Tibial artery (tissue), 4 donors: ENCODE measurements at regions not wholly inside any gene's neighbourhood (a gene's known extent, or its start where the extent isn't known, plus 50 kb on each side); places are given as distances from the start of the nearest gene placed in this dataset.

Experiments
- DNase-seq, 2 donors: peaks; one replicate each; pipeline ENCODE4 v3.0.0-alpha.2; 2019
- H3K27ac ChIP-seq, 2 donors: fragments of 200-600 bp; sonication (generic) in 1 of 2; 1 replicate in 1 of 2; 2 replicates in 1 of 2; pipeline ENCODE4 v1.5.1; 2018 to 2019; ENCODE audit warnings: mild to moderate bottlenecking in 1 of 2
- H3K27me3 ChIP-seq, 2 donors: fragments of 200-600 bp; sonication (generic) in 1 of 2; one replicate each; pipeline versions ENCODE4 v1.5.1 to v1.6.0; 2016 to 2019
- H3K36me3 ChIP-seq, 3 donors: fragments of 200-600 bp; sonication (generic) in 2 of 3; one replicate each; pipeline ENCODE4 v1.5.1; 2016 to 2019; ENCODE audit warnings: mild to moderate bottlenecking in 2 of 3
- H3K4me1 ChIP-seq, 4 donors: fragments of 200-600 bp; sonication (generic) in 2 of 4; 1 replicate in 3 of 4; 2 replicates in 1 of 4; pipeline ENCODE4 v1.5.1; 2016 to 2019
- H3K4me3 ChIP-seq, 2 donors: fragments of 200-600 bp; sonication (generic) in 1 of 2; 1 replicate in 1 of 2; 2 replicates in 1 of 2; pipeline ENCODE4 v1.5.1; 2018 to 2019; ENCODE audit warnings: mild to moderate bottlenecking in 2 of 2
- H3K9me3 ChIP-seq, 3 donors: fragments of 200-600 bp; sonication (generic) in 1 of 3; one replicate each; pipeline ENCODE4 v1.5.1; 2016 to 2019
- intact Hi-C: fragments of 100-400 bp; cut with DNase I; formaldehyde crosslinking; loops from one replicate; pipeline ENCODE4 v1.15.0; 2023; ENCODE audit warnings: low total_unique reads
- TF ChIP-seq, protein P1 (sequence below), 2 experiments: fragments of 200-600 bp in 1 of 2; fragments of 450-650 bp in 1 of 2; IDR thresholded peaks; one replicate each; pipeline ENCODE4 v1.5.1; 2017 to 2019; ENCODE audit warnings: antibody characterized with exemption in 2 of 2, mild to moderate bottlenecking in 1 of 2, moderate library complexity in 1 of 2

DNA sequence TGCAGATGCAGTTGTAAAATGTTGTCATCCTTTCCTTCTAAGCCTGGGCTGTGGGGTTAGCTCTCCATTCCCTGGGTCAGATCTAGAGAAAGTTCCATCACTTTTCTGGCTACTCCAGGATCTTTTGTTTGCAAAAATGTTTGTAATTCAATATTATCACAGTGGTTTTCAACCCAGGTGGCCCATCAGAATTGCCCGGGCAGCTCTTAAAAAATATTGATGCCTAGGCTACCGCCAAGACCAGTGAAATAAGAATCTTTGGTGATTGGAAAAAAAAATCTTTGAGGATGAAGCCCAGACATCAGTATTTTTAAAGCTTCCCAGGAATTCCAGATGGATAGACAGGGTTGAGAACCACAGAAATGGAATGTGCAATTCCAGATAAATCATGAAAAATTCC lies 232.5 kb upstream of the SPRED2 start:
- TF ChIP-seq, protein P1, sequence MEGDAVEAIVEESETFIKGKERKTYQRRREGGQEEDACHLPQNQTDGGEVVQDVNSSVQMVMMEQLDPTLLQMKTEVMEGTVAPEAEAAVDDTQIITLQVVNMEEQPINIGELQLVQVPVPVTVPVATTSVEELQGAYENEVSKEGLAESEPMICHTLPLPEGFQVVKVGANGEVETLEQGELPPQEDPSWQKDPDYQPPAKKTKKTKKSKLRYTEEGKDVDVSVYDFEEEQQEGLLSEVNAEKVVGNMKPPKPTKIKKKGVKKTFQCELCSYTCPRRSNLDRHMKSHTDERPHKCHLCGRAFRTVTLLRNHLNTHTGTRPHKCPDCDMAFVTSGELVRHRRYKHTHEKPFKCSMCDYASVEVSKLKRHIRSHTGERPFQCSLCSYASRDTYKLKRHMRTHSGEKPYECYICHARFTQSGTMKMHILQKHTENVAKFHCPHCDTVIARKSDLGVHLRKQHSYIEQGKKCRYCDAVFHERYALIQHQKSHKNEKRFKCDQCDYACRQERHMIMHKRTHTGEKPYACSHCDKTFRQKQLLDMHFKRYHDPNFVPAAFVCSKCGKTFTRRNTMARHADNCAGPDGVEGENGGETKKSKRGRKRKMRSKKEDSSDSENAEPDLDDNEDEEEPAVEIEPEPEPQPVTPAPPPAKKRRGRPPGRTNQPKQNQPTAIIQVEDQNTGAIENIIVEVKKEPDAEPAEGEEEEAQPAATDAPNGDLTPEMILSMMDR (IDR thresholded peaks at IDR 0.05), result no peak
- H3K36me3 ChIP-seq, result no peaks in the 10 kb centered on the region
- peaks cover 0 to 16% (median 2%) of the 10 kb centered on the region in 4 donors for H3K4me1 ChIP-seq
- H3K27me3 ChIP-seq, result no peaks in the 10 kb centered on the region
- intact Hi-C loops, result no loop called here
- H3K4me3 ChIP-seq, result no peak overlapping the region
- DNase-seq, result no peak
- H3K9me3 ChIP-seq, result peaks cover 3 to 14% (median 14%) of the 10 kb centered on the region in 3 donors
- no peak overlapping the region for H3K27ac ChIP-seq

DNA sequence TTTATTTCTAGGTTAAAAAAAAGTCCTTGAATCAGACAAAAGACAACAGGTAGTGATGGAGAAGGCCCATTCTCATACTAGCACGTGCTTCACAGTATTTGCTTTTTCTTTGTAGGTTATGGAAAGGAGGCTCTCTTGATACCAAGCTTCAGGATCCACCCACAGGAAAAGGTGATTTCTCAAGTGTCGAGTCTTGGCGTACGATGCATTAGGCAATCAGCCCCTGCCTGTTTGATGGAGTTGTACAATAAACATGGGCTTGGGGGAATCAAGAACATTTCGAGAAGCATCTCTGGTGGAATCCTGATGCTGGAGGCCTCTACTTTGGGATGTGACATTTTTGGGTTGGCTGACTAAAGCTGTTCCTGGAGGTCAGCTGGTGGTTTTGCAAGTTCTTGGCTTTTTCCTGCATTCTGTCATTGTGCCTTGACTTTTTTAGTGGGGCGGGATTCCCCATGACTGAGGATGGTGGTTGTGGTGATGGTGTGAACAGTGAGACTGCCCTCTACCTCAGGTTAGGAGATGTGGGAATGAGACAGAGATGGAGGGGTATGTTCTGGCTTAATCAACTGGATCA lies 231.5 kb upstream of the SPRED2 start:
- no peak overlapping the region for H3K27ac ChIP-seq
- TF ChIP-seq, protein P1 (IDR thresholded peaks at IDR 0.05), result no peak
- no peaks in the 10 kb centered on the region for H3K27me3 ChIP-seq
- intact Hi-C loops, result no loop called here
- DNase-seq, result no peak
- no peaks in the 10 kb centered on the region for H3K36me3 ChIP-seq
- H3K9me3 ChIP-seq, result peaks cover 3 to 11% (median 8%) of the 10 kb centered on the region in 3 donors
- H3K4me3 ChIP-seq, result no peak overlapping the region
- H3K4me1 ChIP-seq, result peaks cover 0 to 16% (median 2%) of the 10 kb centered on the region in 4 donors

DNA sequence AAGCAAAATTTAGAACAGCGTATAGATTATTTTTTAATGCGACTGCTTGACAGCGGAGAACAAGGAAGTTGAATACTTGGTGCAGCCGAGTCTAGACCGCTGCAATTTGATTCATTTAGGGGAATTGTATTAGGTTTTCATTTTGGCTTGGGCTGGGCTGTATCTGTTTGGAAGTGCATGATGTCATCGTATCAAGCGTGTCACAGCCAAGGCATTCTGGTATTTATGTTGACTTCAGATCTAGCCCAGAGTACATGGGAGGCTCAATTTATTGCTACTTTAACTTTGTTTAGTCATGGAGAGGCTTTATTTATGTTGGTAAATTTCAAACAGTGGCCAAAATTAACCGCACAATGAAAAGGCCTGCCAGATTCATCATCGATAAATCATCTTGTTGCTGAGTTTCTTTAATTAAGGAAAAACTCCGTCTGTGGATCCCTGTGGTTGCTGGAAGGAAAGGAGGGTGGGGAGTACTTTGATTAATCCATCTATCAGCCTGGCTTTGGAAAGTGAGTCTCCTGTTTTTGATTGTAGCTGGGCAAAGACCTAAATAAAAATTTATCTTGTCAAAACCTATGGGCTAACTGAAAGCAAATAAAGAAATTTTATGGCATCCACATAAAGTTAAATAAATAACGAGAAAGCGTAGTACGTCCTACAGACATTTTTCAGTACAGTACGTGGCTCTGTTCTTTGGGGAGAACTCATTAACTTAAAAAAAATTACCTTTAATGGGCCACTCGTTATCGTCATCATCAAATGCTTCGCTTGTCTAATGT lies 230.4 kb upstream of the SPRED2 start:
- H3K27me3 ChIP-seq, result no peaks in the 10 kb centered on the region
- TF ChIP-seq, protein P1 (IDR thresholded peaks at IDR 0.05), result no peak
- peak overlapping the region in 1 of 2 donors; percentile 18 for H3K4me3 ChIP-seq
- H3K36me3 ChIP-seq, result no peaks in the 10 kb centered on the region
- peaks cover 0 to under 1% (median 0%) of the 10 kb centered on the region in 3 donors for H3K9me3 ChIP-seq
- intact Hi-C loops, result no loop called here
- DNase-seq, result no peak
- H3K27ac ChIP-seq, result no peak overlapping the region
- H3K4me1 ChIP-seq, result peaks cover 0 to 16% (median 2%) of the 10 kb centered on the region in 4 donors

DNA sequence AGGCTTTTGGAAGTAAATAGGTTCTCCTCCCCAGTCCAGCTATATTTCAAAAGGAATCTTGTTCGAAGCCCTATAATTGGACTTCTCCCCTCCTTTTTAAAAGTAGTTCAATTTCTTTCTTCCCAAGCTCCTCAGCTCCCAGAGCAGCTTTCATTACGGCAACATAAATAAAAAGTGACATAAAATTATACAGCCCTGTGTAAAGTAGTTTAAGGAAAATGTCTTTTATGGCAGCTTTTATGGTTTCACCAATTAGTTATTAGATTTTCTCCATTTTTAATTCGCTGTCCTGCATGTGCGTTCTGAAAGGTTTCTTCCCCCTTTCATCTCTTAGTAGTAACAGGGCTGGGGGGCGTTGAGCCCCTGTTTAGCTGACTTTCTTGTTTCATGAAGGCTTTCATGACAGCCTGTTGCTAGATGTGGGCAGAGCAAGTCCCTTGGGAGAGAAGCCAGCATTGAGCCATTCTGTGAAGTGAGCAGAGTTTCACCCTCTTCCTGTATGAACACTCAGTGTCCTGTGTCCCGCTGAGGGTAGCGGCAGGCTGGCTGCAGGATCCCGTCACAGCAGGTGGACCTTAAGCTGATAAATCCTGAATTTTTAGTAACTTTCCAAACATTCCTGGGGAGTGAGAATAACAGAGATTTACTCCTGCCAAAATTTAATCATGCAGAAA lies 229.7 kb upstream of the SPRED2 start:
- peaks cover 0 to 16% (median 2%) of the 10 kb centered on the region in 4 donors for H3K4me1 ChIP-seq
- no peaks in the 10 kb centered on the region for H3K27me3 ChIP-seq
- DNase-seq, result no peak
- TF ChIP-seq, protein P1 (IDR thresholded peaks at IDR 0.05), result no peak
- intact Hi-C loops, result no loop called here
- H3K27ac ChIP-seq, result no peak overlapping the region
- H3K9me3 ChIP-seq, result no peaks in the 10 kb centered on the region
- peak overlapping the region in 1 of 2 donors; percentile 18 for H3K4me3 ChIP-seq
- H3K36me3 ChIP-seq, result no peaks in the 10 kb centered on the region

DNA sequence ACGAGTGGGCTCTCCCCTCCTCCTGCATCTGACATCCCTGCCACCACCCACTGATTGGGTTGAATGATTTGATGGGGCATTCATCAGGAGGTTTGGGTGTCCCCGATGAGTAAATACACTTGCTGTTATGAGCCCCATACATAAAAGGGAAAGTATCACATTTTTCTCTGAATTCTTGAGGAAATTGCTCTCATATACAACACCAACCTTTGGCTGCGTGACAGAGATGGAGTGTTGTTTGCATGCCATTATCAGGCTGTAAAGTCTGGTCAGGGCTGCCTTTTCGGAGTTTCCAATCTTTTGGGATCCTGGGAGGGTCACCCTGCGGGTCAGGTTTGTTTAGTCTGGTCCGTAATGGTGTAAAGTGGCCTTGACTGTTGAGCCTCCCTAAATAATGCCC lies 227.9 kb upstream of the SPRED2 start:
- Histone ChIP-seq H3K27me3 (no peaks in the 10 kb centered on the region), H3K4me1 (peaks cover 0 to 16% (median 2%) of the 10 kb centered on the region in 4 donors), H3K9me3 (no peaks in the 10 kb centered on the region), H3K36me3 (no peaks in the 10 kb centered on the region), H3K27ac (no peak overlapping the region), H3K4me3 (no peak overlapping the region)
- TF ChIP-seq, protein P1 (IDR thresholded peaks at IDR 0.05), result no peak
- DNase-seq, result no peak
- intact Hi-C loops, result no loop called here
